ENCODE measurements at regions not wholly inside any gene's neighbourhood (a gene's known extent, or its start where the extent isn't known, plus 50 kb on each side); places are given as distances from the start of the nearest gene placed in this dataset.

DNA sequence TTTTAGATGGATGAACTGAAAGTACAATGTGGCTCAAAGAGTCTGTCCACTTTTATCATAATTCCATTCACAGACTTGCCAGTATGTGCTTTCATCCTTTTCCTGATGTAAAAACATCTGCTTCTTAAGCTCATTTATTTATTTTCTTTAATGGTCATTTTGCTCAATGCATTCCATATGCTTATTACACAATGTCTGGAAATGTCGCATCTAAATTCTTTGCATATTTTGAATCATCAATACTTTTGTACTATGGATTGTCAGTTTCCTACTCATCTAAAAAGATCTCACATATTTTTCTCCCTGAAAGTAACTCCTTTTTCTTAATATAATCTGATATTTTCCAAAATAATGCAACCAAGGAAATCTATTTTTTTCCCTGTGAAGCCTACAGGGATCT lies 1315.8 kb downstream of the EFNB2 start:
- TF ChIP-seq ZNF292 (tag by site-specific recombination; IDR thresholded peaks at IDR 0.05; ENCODE audit: borderline replicate concordance, low read depth) (no peak), ZNF121 (tag by site-specific recombination; IDR thresholded peaks at IDR 0.05) (no peak), ZNF274 (IDR thresholded peaks at IDR 0.05; ENCODE audit: low read length) (no peak), ZNF274 (tag by site-specific recombination; IDR thresholded peaks at IDR 0.05; ENCODE audit: borderline replicate concordance) (no peak), ZNF521 (tag by site-specific recombination; IDR thresholded peaks at IDR 0.05) (no peak)
- TF ChIP-seq, protein P1, sequence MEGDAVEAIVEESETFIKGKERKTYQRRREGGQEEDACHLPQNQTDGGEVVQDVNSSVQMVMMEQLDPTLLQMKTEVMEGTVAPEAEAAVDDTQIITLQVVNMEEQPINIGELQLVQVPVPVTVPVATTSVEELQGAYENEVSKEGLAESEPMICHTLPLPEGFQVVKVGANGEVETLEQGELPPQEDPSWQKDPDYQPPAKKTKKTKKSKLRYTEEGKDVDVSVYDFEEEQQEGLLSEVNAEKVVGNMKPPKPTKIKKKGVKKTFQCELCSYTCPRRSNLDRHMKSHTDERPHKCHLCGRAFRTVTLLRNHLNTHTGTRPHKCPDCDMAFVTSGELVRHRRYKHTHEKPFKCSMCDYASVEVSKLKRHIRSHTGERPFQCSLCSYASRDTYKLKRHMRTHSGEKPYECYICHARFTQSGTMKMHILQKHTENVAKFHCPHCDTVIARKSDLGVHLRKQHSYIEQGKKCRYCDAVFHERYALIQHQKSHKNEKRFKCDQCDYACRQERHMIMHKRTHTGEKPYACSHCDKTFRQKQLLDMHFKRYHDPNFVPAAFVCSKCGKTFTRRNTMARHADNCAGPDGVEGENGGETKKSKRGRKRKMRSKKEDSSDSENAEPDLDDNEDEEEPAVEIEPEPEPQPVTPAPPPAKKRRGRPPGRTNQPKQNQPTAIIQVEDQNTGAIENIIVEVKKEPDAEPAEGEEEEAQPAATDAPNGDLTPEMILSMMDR (tag by site-specific recombination; IDR thresholded peaks at IDR 0.05), result no peak
